ENCODE measurements at regions not wholly inside any gene's neighbourhood (a gene's known extent, or its start where the extent isn't known, plus 50 kb on each side); places are given as distances from the start of the nearest gene placed in this dataset.

DNA sequence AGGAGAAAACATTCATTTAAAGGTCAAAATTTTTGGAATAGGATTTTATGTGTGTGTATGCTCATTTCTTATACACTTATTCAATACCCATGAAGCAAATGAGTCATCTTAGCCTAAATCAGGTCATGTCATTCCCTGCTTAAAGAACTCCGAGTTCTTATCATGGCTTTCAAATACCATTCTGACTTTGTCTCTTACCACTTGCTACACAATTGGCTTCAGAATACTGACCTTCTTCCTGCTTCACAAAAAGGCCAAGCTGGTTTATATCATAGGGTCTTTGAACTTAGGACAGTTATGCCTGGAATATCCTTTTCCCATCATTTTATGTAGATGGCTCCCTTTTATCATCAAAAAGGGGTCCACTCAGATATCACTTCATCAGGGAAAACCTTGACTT lies 652.2 kb upstream of the WWC1 start:
- DNase-seq, result no peak

DNA sequence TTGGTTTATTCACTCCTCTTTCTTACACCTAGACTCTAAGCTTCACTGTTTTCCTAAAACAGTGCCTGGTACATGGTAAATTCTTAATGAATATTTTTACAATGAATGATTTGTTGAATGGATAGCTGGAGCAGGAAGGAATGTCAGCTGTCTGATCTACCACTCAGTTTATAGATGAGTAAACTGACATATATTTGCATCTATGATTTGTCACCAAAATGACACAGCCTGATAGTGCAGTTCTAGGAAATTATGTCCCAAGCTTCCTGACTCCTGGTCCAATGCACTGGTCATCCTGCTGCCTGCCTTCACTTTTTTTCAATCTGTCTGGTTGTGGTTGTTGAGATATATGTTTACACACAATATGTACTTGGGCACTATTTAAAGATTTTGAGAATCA lies 651.7 kb upstream of the WWC1 start:
- no peak for DNase-seq

DNA sequence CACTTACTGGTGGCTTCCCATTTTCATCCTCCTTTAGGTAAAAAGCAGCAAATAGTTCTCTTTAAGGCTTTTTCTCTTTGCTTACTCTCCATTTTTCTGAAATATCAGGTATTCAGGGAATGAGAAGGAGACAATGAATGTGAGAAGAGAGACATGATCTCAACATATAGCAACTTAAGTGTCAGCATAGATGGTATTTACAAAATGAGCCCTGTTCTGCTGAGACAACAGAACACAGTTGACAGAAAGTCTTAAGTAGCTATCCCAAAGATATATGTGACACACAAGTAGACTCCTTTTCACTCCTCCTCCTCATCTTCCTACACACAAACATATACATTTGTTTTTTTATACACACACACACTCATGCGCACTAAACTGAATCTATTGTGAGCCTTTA lies 649.3 kb upstream of the WWC1 start:
- DNase-seq, result no peak

DNA sequence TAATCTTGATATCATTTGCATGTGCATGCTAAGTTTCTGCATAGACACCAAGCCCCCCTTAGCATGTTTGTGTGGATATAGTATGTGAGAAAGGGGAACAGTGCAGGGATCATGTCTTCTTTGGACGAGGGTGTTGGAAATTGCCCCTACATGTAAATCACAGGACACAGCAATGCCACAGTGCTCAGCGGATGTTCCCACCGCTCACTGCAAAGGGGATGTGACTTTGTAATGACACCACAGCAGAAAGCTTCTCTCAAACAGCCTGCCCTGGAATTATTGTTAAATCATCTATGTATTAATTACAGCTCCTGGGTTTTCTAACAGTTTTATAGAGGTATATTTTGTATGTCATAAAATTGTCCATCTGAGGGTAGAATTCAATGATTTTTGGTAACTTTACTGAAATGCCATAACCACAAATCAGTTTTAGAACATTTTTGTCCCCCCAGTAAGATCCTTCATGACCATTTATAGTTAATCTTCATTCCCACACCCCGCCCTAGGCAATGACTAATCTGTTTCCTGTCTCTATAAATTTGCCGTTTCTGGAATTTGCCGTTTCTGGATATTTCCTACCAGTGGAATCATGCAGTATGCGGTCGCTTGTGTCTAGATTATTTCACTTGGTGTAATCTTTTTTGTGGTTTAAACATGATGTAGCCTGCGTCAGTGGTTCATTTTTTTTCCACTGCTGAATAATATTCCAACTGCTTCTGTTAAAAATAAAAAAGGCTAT lies 648.5 kb upstream of the WWC1 start:
- no peak for DNase-seq

DNA sequence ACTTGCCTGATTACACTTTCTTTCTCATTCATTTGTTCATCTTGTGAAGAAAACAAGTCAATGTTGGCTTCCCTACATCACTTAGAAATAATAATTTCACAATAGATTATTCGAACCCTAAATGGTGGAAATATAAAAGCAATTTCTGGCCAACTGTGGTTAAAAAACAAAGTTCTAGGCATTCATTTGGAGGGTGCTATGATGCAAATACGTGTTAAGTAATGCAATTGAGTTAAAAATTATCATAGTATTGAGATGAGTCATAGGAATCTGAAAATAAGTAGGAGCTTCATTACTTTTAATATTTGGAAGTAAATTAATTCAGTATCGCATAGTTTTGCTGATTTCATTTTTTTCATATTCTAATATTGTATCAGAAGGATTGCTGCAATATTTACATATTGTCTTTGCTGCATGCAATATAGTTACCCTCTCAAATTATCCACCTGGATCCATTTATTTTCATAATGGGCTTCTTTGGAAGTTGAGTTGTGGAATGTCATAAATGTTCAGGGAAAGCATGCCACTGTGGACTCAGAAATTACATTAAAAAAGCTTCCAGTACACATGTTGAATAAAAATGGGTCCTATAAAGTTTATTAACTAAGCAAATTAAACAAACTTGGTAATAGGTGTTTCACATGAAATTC lies 647.7 kb upstream of the WWC1 start:
- DNase-seq, result no peak

DNA sequence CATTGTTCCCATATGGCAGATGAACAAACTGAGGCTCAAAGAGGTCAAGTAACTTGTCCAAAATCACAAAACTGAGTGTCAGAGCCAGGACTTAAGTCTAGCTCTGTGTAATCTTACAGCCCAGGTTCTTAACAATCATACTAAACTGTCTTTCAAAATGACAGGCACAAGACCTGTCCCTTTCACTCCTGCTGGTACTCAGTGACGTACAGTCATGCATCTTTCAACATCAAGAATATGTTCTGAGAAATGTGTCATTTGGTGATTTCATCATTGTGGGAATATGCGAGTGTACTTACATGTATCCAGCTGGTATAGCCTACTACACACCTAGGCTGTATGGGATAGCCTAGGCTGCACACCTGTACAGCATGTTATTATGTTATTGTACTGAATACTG lies 646.8 kb upstream of the WWC1 start:
- no peak for DNase-seq

DNA sequence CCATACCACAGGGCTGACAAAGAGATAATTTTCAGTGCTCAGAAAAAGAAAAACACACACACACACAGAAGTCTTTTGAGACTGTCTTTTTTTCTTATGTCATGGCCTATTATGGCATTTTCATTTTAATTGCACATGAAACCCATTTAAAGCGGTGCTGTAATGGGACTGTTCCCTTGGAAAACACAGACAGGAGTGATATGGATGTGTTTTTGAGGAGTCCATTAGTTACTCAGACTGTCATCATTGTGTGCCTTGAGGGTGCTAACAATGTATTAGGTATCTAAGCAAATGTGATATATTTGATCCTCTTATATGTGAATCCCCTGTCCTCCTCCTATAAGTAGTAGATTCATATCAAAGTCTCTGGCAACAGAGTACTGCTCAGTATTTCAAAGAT lies 642.0 kb upstream of the WWC1 start:
- no peak for DNase-seq

DNA sequence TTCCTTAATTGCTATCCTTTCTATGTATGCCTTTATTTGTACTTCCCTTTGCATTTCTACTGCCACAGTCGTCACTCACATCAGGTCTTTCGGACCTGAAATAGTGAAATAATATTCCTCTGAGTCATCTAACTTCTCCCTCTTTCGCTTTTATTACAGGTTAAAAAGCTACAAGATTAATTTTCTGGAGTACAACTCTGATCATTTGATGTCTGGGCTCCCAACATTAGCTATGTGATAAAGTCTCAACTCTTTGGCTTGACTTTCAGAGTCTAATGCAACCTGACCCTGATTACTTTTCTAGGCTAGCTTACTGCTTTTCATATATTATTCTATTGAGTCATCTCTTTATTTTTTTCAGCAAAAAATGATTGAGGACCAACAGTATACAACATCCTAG lies 638.8 kb upstream of the WWC1 start:
- no peak for DNase-seq

DNA sequence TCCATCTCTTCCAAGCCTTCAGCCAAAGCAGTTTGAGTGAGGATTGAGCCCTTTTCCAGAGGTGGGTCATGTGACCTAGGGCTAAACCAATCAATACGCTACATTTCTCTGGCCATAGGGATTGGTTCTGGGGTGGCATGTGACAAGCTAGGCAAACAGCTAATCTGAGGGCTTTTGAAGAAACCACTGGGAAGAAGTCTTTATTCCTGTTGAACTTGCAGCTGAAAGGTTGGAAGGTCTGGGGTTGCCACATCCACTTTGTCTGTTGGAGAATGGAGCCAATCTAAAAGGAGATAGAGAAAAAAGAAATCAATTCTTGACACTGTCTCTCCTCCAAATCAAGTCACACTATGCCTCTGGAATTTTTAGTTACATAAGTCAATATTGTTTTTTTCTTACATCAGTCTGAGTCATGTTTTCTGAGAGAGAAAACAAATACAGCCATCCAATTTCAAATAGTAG lies 637.8 kb upstream of the WWC1 start:
- no peak for DNase-seq

DNA sequence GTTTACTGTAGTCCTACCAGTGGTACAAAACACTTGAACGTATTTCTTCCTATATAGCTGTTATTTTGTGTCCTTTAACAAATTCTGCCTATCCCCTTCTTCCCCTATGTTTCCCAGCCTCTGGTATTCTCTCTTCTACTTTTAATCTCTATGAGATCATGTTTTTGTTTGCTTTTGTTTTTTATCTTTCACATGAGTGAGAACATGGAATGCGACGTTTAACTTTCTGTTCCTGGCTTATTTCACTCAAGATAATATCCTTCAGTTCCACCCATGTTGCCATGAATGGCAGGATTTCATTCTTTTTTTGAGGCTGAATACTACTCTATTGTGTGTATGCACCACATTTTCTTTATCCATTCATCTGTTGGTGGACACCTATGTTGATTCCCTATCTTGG lies 634.4 kb upstream of the WWC1 start:
- no peak for DNase-seq

DNA sequence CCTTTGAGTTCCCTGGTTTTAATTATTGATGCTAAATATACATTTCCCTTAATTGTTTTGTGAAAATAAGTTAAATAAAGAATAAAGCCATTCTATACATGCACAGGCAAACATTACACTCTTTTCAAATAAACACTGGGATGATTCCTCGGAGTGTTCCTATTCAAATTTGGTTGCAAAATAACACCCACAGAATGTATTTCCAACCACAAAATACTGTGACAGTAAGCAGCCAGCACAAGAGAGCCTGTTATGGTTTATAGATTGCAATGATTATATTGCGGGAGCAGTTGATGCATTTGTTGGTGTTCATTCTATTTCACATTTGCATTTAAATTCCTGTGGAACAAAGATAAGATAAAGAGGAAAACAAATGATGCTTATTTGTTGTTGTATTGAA lies 632.6 kb upstream of the WWC1 start:
- DNase-seq, result no peak

DNA sequence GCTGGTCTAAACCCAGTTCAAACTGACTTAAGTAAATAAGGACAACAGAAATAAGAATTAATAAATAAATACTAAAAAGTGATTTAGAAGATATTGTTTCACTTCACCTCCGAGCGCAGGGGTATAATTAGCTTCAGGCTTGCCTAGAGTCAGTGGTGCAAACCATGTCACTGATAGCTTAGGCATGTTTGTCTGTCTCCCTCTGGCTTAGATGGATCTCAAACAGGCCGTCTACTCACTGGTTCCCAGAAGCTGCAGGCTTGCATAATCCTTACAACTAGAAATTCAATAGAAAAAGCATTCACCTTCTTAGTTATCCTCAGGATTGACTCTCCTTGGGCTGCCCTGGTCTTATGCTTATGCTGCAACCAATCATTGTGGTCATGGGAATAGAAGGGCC lies 629.8 kb upstream of the WWC1 start:
- DNase-seq, result no peak

DNA sequence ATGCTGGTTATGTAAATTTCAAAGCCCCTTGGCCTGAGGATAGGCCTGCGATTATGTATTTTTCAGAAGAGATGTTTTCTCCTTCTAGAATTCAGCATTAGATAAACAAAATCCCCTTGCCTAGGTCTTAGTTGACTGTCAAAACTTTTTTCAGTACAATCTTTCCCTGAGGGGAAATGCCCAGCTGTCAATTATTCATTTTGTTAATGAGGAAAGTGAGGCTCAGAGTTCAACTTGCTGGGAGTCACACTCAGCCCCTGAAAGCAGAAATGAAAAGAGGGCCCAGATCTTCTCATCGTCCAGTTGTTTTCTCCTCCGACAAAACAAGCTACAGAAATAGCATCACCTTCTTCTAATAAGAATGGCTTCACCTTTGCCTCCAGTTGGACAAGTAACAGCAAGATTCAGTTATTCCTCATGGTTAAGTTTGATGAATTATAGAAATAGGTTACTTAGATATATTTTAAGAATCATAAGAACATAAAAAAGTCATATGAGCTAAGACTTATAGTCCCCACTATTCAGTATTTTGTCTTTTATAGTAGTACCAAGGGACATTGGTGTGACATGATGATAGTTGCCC lies 627.1 kb upstream of the WWC1 start:
- no peak for DNase-seq

DNA sequence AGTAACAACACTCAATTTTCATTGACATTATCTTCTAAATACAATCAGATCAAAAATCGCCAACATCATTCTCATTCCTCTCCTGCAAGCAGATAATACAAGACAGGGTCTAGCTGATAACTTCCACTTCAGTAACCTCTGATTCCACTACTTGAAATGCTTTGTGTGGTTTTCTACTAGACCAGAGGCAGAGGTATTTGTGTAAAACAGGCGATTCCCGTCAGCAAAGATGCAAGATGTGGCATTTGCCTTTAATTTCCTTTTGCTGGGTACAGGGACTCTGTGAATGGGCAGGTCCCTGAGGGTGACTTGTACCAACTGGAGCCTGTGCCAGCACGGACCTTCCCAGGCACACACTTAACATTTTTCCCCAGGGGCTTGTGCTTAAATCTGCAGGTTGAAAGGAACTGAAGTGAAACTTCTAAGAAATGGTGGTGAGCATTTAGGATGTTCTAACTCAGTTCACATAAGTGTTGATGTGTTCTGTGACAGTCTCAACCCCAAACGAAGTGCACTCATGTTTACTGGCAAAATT lies 625.5 kb upstream of the WWC1 start:
- DNase-seq, result no peak

DNA sequence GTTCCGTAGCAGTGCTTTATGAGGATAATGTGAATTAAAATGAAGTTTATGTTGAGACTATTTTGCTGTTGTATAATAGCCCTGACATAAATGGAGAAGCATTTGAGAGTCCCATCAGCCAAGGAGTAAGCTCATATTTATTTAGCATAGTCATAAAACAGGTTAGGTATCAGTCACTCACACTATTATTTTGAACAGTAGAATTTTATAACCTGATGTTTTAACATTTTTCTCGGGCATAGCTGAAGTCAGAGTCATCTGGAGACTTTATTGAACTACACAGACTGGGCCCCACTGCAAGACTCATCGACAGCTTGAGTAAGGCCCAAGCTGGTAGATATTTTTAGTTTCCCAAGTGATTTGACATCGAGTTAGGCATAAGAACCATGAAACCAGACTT lies 620.3 kb upstream of the WWC1 start:
- DNase-seq, result no peak

DNA sequence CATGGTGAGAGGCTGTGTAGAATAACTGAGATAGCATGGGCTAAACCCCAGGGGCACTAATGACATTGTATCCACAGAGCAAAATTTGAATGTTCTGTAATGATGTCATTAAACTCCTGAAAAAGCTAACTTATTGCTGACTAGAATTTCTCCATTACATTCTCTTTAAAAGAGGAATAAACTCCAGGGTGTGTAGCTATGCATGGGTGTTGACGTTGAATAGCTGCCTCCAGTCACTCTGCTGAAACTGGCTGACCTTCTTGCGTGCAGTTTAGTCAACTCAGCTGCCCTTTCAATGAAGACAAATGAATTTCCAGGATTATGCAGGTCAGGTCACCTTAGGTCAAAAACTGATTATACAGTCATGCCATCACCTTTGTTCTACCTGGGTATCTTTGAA lies 617.5 kb upstream of the WWC1 start:
- no peak for DNase-seq

DNA sequence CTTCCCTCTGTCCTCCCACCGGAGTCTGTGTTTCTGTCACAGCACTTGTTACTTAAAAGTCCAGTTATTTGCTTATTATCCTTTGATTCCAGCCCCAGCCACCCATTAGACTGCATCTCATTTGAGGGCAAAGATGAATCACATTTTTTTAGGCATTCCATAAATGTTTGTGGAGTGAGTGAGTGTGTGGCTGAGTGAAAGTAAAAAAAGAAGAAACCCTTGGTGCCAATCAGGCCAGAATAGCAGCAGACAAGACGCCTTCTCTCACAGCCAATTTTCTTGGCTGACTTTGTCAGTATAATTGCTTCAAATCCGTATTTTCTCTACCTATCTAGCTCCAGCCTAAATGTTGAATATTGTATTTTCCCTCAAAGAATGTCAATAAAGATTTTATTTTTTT lies 613.0 kb upstream of the WWC1 start:
- DNase-seq, result no peak

DNA sequence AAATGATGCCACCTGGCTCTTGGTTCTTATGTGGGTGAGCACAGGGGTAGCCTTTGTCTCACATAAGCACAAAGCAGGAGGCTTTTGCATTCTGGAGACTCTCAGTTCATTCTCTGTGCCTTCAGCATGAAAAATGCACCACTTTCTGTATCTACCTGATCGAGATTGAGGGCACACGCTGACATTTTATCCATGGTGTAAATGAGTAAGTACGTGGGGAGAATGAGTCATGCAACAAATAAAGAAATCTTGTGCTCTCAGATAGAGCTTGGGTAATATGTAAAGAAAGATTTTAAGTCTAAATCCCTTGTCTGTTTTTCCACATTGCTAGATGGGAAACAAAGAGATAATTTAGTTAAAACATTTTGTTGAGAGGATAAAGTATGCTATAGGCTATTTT lies 607.2 kb upstream of the WWC1 start:
- no peak for DNase-seq

DNA sequence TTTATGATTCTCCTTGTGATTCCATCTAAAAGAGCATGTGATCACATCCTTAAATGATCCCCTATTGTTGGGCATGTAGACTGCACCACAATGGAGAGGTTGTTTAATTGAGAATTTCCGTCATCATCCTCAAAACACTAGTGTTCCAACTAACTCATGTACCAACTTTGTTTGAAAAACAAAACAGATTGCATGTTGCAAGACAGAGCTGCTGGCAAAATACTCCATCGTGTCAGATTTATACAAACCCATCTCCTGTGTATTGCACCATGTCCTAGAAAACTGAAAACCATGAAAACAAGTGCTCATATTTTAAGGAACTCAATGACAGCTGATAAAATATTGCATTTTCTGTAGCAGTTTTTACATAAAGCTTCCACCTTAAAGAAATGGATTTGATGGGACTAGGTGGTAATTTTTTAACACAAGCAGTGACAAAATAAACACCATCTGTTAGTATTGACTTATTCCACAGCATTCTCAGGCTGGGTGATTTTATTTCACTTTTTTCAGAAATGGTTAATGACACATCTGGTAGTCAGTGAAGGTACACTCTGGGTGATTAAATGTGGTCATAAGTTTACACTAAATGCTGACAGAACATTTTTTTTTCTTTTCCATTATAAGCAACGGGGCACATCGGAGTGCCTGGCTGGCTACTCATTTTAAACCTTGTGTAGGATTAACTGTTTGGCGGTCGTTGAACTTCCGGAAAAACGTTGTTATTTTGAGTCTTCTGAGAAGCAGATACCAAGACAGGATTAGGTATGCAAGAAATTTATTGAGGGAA lies 602.9 kb upstream of the WWC1 start:
- no peak for DNase-seq

DNA sequence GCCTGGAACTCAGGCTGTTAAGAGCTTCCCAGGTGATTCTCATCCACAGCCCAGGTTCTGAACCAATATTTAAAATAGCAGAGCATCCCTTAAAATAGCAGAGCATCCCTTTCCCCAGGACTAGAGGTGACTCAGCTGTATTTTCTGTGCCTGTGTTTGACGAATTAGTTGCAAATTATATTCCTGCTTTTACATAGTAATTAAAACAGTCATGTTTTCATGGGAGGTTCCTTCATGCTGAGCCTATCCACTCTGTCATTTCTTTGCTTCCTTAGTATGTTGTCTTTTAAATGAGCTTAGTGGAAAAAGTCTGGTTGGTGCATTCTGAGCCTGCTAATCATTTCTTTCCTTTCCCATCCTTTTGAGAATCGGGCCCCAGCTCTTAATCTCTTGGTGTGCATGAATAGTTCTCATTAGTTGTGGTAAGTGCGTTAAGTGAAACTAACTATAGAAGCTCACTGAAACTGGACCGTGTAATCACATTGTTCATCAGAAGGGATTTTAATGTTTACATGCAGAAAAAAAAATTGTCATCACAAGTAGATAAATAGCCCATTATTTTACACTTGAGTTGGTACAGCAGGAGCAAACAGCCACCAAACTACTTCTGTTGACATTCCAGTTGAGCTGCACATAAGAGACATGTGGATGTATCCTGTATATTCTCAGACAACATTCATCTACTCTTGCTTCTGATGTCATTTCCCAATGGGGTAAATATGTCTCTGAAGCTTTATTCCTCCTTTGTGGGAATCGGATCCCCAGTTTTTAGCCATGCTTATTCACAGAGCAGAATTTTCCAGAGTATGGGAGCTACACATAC lies 596.9 kb upstream of the WWC1 start:
- DNase-seq, result no peak

DNA sequence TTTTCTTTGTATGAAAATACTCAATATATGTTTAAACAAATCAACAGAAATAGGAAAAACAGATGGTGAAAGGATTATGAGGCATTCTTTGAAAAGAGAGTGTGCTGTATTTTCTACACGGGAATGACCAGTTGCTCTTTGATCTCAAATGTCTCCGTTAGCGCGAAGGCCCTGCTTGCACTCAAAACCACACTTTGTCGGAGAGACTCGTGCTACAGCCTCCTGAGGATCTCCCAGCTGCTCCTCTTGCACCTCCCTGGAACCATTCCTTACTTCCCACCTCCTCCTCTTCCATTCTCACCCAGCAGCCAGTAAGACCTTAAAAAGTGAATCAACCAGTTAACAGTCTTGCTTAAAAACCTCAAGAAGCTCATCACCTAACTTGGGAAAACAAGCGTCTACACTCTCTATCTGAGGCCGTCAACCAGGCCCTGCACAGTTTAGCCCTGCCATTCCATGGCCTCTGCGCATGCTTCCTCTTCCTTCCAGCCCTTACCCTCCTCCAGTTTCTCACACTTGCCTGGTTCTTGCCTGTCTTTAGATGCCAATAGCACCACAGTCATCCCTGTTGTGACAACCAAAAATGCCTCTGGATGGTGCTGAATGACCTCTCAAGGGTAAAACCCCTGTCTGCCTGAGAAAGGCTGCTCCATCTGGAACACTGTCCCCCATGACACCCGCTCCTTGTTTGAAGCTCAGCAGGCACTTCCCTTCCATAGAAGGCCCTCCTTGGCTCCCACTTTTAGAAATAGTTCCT lies 594.7 kb upstream of the WWC1 start:
- no peak for DNase-seq
